GM23338 (cell line): ENCODE measurements at regions not wholly inside any gene's neighbourhood (a gene's known extent, or its start where the extent isn't known, plus 50 kb on each side); places are given as distances from the start of the nearest gene placed in this dataset.

ENCODE experiments used
- CREB1 ChIP-seq: fragments of 250-450 bp; sonication (Bioruptor Pico); IDR thresholded peaks from 2 replicates; pipeline ENCODE4 v1.5.0; 2020; ENCODE audit warnings: low read depth, mild to moderate bottlenecking, moderate library complexity
- ETS1 ChIP-seq: IDR thresholded peaks from 2 replicates; pipeline ENCODE4 v1.6.1; 2016; ENCODE audit warnings: antibody characterized with exemption
- EZH2phosphoT487 ChIP-seq: fragments of 200-600 bp; sonication (generic); IDR thresholded peaks from one replicate; pipeline ENCODE4 v1.8.1; 2018; ENCODE audit warnings: antibody characterized with exemption; ENCODE audit not compliant: unreplicated experiment
- NANOG ChIP-seq: IDR thresholded peaks from 2 replicates; pipeline ENCODE4 v1.6.1; 2016; ENCODE audit warnings: antibody characterized with exemption, borderline replicate concordance
- ZNF114 ChIP-seq: fragments of 250-450 bp; sonication (Bioruptor Pico); IDR thresholded peaks from 2 replicates; pipeline ENCODE4 v1.5.0; 2020; ENCODE audit warnings: mild to moderate bottlenecking, moderate library complexity
- ZNF462 ChIP-seq: fragments of 250-450 bp; sonication (Bioruptor Pico); IDR thresholded peaks from 2 replicates; pipeline ENCODE4 v1.5.0; 2020; ENCODE audit warnings: mild to moderate bottlenecking, moderate library complexity
- TF ChIP-seq, protein P1 (sequence below), 2 experiments: fragments of 200-600 bp in 1 of 2; sonication (generic) in 1 of 2; conservative IDR thresholded peaks; 2 replicates each; pipeline versions ENCODE4 v1.5.1 to v1.6.1; 2016 to 2017; ENCODE audit warnings: antibody characterized with exemption in 2 of 2, low read depth in 2 of 2, mild to moderate bottlenecking in 2 of 2, moderate library complexity in 1 of 2
- TF ChIP-seq, protein P2 (sequence below): IDR thresholded peaks from one replicate; pipeline ENCODE4 v1.6.1; 2018; ENCODE audit warnings: antibody characterized with exemption; ENCODE audit not compliant: unreplicated experiment

DNA sequence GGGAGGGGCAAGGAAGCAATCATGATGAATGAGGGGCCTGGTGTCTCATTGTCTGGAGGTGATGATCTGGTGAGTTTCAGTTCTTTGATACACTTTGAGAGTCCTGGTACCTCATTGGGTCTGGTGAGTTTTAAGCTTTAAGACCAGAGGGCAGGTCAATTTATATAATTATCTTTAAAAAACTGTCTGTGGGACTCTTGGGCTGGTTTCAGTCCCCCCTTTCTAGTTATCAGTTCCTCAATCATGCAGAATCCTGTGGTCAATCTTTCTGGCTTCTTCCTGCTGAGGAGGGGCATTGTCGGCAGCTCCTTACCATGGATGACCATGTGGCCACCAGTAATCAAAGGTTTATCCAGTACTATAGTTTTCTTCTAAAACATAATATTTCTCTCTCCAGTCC, 789.1 kb downstream of the PCDH18 start (continued):
- no peak for TF ChIP-seq ZNF462 (CRISPR knock-in tag)
- TF ChIP-seq ETS1 = no peak
- TF ChIP-seq CREB1 (CRISPR knock-in tag) = no peak
- no peak for TF ChIP-seq EZH2phosphoT487
- TF ChIP-seq, protein P1, sequence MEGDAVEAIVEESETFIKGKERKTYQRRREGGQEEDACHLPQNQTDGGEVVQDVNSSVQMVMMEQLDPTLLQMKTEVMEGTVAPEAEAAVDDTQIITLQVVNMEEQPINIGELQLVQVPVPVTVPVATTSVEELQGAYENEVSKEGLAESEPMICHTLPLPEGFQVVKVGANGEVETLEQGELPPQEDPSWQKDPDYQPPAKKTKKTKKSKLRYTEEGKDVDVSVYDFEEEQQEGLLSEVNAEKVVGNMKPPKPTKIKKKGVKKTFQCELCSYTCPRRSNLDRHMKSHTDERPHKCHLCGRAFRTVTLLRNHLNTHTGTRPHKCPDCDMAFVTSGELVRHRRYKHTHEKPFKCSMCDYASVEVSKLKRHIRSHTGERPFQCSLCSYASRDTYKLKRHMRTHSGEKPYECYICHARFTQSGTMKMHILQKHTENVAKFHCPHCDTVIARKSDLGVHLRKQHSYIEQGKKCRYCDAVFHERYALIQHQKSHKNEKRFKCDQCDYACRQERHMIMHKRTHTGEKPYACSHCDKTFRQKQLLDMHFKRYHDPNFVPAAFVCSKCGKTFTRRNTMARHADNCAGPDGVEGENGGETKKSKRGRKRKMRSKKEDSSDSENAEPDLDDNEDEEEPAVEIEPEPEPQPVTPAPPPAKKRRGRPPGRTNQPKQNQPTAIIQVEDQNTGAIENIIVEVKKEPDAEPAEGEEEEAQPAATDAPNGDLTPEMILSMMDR (conservative IDR thresholded peaks at IDR 0.05; ENCODE audit: low read depth in 2 of 2) = no peak
- TF ChIP-seq, protein P2, sequence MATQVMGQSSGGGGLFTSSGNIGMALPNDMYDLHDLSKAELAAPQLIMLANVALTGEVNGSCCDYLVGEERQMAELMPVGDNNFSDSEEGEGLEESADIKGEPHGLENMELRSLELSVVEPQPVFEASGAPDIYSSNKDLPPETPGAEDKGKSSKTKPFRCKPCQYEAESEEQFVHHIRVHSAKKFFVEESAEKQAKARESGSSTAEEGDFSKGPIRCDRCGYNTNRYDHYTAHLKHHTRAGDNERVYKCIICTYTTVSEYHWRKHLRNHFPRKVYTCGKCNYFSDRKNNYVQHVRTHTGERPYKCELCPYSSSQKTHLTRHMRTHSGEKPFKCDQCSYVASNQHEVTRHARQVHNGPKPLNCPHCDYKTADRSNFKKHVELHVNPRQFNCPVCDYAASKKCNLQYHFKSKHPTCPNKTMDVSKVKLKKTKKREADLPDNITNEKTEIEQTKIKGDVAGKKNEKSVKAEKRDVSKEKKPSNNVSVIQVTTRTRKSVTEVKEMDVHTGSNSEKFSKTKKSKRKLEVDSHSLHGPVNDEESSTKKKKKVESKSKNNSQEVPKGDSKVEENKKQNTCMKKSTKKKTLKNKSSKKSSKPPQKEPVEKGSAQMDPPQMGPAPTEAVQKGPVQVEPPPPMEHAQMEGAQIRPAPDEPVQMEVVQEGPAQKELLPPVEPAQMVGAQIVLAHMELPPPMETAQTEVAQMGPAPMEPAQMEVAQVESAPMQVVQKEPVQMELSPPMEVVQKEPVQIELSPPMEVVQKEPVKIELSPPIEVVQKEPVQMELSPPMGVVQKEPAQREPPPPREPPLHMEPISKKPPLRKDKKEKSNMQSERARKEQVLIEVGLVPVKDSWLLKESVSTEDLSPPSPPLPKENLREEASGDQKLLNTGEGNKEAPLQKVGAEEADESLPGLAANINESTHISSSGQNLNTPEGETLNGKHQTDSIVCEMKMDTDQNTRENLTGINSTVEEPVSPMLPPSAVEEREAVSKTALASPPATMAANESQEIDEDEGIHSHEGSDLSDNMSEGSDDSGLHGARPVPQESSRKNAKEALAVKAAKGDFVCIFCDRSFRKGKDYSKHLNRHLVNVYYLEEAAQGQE = no peak
- no peak for TF ChIP-seq NANOG
- no peak for TF ChIP-seq ZNF114 (CRISPR knock-in tag)
